Astrocyte of the spinal cord (primary cell): ENCODE measurements at regions not wholly inside any gene's neighbourhood (a gene's known extent, or its start where the extent isn't known, plus 50 kb on each side); places are given as distances from the start of the nearest gene placed in this dataset.

ENCODE experiments used
- DNase-seq: peaks from one replicate; pipeline ENCODE4 v3.0.0; 2011; ENCODE audit warnings: low read depth, low spot score
- H3K4me3 ChIP-seq: 2 replicates; pipeline ENCODE4 v1.5.1; 2011; ENCODE audit warnings: low read depth, mild to moderate bottlenecking, low read length, moderate library complexity
- in situ Hi-C: cut with HindIII; loops from 2 replicates; pipeline ENCODE4 v1.10.0; 2017; ENCODE audit warnings: low sequenced_read_pairs
- TF ChIP-seq, protein P1 (sequence below): IDR thresholded peaks from 2 replicates; pipeline ENCODE4 v1.5.1; 2012; ENCODE audit warnings: low read depth, mild to moderate bottlenecking, low read length, inconsistent platforms

- in situ Hi-C loops: no loop called here
- DNase-seq: no peak
- no peak overlapping the region for H3K4me3 ChIP-seq
- TF ChIP-seq, protein P1, sequence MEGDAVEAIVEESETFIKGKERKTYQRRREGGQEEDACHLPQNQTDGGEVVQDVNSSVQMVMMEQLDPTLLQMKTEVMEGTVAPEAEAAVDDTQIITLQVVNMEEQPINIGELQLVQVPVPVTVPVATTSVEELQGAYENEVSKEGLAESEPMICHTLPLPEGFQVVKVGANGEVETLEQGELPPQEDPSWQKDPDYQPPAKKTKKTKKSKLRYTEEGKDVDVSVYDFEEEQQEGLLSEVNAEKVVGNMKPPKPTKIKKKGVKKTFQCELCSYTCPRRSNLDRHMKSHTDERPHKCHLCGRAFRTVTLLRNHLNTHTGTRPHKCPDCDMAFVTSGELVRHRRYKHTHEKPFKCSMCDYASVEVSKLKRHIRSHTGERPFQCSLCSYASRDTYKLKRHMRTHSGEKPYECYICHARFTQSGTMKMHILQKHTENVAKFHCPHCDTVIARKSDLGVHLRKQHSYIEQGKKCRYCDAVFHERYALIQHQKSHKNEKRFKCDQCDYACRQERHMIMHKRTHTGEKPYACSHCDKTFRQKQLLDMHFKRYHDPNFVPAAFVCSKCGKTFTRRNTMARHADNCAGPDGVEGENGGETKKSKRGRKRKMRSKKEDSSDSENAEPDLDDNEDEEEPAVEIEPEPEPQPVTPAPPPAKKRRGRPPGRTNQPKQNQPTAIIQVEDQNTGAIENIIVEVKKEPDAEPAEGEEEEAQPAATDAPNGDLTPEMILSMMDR: no peak
Measured at GRCh38 chr6:3653528-3654070, 97.9 kb downstream of the PXDC1 start.

GRCh38 chr6:3651698-3652229 is 99.7 kb downstream of the PXDC1 start:
- DNase-seq: no peak
- H3K4me3 ChIP-seq: no peak overlapping the region
- in situ Hi-C loops: no loop called here
- TF ChIP-seq, protein P1: no peak

DNA sequence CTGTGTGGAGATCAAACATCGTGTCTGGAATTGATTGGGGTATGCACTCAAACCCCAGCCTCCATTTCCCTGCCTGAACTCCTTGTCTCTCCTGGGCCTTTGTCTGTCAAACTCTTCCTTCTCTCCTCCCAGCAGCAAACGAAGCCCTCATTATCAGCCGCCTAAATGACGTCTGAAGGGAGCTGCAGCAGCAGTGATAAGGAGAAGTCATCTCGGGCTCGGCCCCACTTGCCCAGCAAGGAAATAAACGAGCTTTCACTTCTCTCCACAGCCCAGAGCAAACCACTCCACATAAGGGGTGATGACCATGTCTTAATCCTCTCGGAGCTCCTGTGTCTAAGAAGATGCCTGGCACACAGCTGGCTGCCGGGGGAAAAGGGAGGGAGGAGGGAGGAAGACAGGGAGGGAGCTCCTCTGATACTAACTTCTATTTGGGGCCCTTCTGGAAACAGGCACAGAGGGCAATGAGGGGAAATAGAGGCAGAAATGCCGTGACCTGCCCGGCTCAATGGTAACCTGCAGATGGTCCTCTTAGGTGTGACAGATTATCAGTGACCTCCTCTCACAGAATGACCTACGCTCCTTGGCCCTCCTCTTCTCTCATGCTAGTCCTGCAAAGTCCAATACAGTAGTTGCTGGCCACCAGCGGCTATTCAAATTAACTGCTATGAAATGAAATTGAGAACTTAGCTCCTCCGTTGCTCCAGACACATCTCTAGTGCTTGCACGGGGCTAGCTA is 100.4 kb downstream of the PXDC1 start:
- no peak overlapping the region for H3K4me3 ChIP-seq
- in situ Hi-C loops: no loop called here
- TF ChIP-seq, protein P1: no peak
- no peak for DNase-seq

- in situ Hi-C loops: no loop called here
- no peak for DNase-seq
- TF ChIP-seq, protein P1: no peak
- no peak overlapping the region for H3K4me3 ChIP-seq
Measured at GRCh38 chr6:3650076-3650958, 101.2 kb downstream of the PXDC1 start.

DNA sequence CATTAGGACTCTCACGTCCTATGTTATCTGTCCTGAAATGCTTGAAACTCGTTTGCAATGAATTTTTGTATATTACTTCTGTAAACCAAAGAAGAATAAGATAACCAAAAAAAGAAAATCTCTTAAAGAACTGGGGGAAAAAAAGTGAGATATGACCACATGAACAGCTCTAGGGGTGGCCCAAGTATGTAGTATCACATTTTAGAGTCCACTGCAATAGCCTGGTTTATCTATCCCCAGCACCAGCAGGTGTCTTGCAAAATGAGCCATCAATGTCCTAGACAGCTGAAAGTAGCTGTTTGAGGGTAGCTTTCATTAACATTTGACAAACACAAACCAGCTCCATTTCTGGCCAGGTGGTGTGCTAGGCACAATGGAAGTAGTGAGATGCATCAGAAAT is 102.8 kb downstream of the PXDC1 start:
- TF ChIP-seq, protein P1: no peak
- no peak for DNase-seq
- H3K4me3 ChIP-seq: no peak overlapping the region
- in situ Hi-C loops: no loop called here

- no peak overlapping the region for H3K4me3 ChIP-seq
- no peak for DNase-seq
- in situ Hi-C loops: no loop called here
- TF ChIP-seq, protein P1: no peak
Measured at GRCh38 chr6:3646616-3647362, 104.7 kb downstream of the PXDC1 start.
